A673 (cell line): ENCODE measurements at regions not wholly inside any gene's neighbourhood (a gene's known extent, or its start where the extent isn't known, plus 50 kb on each side); places are given as distances from the start of the nearest gene placed in this dataset.

Source experiments
- EZH2 ChIP-seq: fragments of 200-600 bp; sonication (generic); IDR thresholded peaks from 2 replicates; pipeline ENCODE4 v1.6.1; 2017; ENCODE audit warnings: borderline replicate concordance, low read depth, mild to moderate bottlenecking, mixed read lengths, antibody characterized with exemption, low read length; ENCODE audit not compliant: poor library complexity, severe bottlenecking
- TF ChIP-seq, protein P1 (sequence below): fragments of 300-800, 200-600 bp; sonication (generic); conservative IDR thresholded peaks from 2 replicates; pipeline ENCODE4 v1.5.1; 2017; ENCODE audit warnings: low read depth, mild to moderate bottlenecking, antibody characterized with exemption, low read length, moderate library complexity, mixed read lengths

DNA sequence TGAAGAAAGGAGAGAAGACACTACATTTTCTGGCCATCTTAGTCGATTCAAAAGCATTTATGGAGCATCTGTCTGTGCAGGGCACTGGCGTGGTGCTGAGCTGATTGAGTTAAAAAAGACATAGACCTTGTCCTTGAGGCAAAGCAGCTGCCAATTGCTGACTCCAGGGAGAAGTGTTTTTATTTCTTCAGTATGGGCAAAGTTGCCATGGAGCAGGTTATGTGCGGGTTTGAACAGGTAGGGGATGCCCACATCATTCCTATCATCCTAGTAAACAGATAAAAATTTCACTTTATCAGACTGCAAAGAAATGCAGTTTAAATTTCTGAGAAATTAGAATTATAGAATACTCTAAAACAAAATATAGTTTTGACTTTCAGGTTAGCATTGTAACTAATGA is 125.8 kb downstream of the NUP35 start:
- TF ChIP-seq, protein P1, sequence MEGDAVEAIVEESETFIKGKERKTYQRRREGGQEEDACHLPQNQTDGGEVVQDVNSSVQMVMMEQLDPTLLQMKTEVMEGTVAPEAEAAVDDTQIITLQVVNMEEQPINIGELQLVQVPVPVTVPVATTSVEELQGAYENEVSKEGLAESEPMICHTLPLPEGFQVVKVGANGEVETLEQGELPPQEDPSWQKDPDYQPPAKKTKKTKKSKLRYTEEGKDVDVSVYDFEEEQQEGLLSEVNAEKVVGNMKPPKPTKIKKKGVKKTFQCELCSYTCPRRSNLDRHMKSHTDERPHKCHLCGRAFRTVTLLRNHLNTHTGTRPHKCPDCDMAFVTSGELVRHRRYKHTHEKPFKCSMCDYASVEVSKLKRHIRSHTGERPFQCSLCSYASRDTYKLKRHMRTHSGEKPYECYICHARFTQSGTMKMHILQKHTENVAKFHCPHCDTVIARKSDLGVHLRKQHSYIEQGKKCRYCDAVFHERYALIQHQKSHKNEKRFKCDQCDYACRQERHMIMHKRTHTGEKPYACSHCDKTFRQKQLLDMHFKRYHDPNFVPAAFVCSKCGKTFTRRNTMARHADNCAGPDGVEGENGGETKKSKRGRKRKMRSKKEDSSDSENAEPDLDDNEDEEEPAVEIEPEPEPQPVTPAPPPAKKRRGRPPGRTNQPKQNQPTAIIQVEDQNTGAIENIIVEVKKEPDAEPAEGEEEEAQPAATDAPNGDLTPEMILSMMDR, result no peak
- no peak for TF ChIP-seq EZH2
